RWPE1 (cell line): ENCODE measurements at regions not wholly inside any gene's neighbourhood (a gene's known extent, or its start where the extent isn't known, plus 50 kb on each side); places are given as distances from the start of the nearest gene placed in this dataset.
"Not testable (repeated sequence)": the region's sequence is repeated elsewhere in the genome, so short reads cannot be mapped to it uniquely, and the experiment has no call there.

Source experiments
- CTCF ChIA-PET: fragments of 350-600 bp; sonication (Branson Sonifier 250); formaldehyde crosslinking; extraction: SDS; loops from one replicate; lab custom pipeline; 2021; lab: Yijun Ruan, JAX
- POLR2A ChIA-PET: fragments of 400-600 bp; formaldehyde crosslinking; extraction: SDS; loops from one replicate; lab custom pipeline; 2020; ENCODE audit warnings: antibody characterized with exemption; ENCODE audit not compliant: low non-redundant PET; lab: Yijun Ruan, JAX
- DNase-seq: peaks from one replicate; pipeline ENCODE4 v3.0.0; 2012; ENCODE audit warnings: low spot score
- H3K27ac ChIP-seq: fragments of 450-650 bp; 2 replicates; pipeline ENCODE4 v1.5.1; 2017
- TF ChIP-seq, protein P1 (sequence below): fragments of 450-650 bp; conservative IDR thresholded peaks from 2 replicates; pipeline ENCODE4 v1.5.1; 2017; ENCODE audit warnings: low read depth, mild to moderate bottlenecking

- DNase-seq: peak; percentile 38
- H3K27ac ChIP-seq: peak overlapping the region; percentile 65
- CTCF ChIA-PET: no interaction called here
- POLR2A ChIA-PET: no interaction called here
- TF ChIP-seq, protein P1, sequence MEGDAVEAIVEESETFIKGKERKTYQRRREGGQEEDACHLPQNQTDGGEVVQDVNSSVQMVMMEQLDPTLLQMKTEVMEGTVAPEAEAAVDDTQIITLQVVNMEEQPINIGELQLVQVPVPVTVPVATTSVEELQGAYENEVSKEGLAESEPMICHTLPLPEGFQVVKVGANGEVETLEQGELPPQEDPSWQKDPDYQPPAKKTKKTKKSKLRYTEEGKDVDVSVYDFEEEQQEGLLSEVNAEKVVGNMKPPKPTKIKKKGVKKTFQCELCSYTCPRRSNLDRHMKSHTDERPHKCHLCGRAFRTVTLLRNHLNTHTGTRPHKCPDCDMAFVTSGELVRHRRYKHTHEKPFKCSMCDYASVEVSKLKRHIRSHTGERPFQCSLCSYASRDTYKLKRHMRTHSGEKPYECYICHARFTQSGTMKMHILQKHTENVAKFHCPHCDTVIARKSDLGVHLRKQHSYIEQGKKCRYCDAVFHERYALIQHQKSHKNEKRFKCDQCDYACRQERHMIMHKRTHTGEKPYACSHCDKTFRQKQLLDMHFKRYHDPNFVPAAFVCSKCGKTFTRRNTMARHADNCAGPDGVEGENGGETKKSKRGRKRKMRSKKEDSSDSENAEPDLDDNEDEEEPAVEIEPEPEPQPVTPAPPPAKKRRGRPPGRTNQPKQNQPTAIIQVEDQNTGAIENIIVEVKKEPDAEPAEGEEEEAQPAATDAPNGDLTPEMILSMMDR: no peak
Measured at GRCh38 chr16:85204242-85205010, 92.2 kb upstream of the CIBAR2 start.

DNA sequence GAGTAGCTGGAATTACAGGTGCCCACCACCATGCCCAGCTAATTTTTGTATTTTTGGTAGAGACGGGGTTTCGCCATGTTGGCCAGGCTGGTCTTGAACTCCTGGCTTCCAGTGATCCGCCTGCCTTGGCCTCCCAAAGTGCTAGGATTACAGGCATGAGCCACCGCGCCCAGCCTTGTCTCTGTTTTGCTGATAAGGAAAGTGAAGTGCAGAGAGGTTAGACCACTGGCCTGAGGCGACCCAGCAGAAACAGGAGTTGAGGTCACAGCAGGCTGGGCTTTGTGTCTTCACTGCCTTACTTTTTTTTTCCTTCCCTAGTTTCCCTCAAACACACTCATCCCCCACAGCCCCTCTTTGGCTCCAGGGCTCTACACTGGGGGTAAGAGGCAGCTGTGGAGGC is 93.0 kb upstream of the CIBAR2 start:
- DNase-seq, POLR2A ChIA-PET: not testable (repeated sequence)
- CTCF ChIA-PET: interaction anchor here (0.7 to 0.8 kb wide), 2 partner anchors 40 to 160 kb away, joined by 3 read pairs; no protein-coding TSS in a partner anchor
- 0 out of 2 replicates have a peak overlapping the region, but pooled peaks have one; percentile 65 for H3K27ac ChIP-seq

DNA sequence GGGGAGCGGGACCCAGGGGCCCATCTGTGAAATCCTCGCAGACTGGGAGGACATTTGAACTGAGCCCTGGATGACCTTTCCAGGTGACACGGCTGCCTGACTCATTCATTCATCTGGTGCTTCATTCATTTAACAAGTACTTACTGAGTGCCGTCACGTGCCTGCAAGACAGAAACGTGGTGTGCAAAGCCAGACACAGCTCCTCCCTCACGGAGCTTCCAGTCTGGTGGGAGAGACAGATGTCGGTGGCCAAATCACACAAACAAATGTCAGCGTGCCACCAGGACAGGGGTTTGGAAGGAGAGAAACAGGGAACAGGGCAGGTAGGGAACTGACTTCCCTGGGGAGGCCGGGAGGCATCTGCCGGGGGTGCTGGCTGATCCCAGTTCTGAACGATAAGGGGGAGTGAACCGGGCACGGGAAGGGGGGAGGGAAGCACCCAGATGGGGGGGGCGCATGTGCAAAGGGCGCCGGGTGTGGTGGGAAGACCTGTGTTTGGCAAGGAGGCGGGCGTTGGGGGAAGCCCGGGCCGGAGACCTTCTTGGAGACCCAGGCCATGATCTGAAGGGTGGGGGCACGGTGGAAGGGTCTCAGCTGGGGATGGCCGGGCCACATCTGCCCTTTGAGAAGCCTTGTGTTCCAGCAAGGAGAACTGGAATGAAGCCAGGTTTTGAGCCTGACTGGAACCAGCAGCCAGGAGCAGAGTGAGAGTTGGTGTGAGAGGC is 93.6 kb upstream of the CIBAR2 start:
- peak; percentile 50 for DNase-seq
- TF ChIP-seq, protein P1: no peak
- ChIA-PET POLR2A (interaction anchor here (0.6 kb wide), 1 partner anchor 35 kb away, joined by 4 read pairs; no protein-coding TSS in a partner anchor), CTCF (interaction anchor here (0.8 kb wide), 1 partner anchor 39 kb away, joined by 3 read pairs; no protein-coding TSS in a partner anchor)
- H3K27ac ChIP-seq: no peak overlapping the region

DNA sequence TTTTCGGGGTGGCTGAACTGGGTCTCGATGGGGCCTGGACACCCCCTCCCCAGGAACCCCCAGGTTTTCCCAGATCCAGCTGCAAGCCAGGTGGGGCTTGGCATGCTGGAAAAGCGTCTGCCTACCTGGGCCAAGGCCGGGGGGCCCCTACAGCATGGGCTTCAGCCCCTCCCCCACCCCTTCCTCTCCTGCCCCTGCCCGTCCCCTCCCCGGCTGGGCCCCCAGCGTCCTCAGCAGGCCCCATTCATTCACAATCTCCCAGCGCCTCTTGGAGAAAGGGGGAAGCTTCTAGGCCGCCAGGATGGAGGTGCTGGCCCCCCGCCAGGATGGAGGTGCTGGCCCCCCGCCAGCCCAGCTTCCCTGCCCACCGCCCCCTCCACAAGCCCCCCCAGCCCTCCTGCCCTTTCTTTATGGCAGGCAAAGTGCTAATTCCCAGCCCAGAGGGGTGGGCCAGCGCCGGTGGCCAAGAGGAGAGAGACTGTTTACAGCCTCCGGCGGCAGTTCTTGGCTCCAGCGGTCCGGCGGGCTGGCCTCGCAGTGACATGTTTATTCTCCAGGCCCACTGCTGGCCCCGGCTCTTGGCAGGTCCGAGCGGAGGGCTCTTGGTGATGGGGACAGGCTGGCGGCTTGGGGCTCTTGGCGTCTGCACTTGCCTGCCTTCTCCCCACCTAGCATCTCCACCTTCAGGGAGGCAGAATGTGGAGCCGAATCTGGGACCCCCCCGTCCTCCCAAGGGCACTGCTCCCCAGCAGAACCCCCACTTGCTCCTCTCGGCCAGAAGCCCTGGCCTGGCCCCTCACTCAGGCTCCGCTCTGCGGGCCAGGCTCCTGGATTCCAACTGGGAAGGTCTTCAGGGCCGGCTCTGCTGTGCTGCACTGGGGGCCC is 94.4 kb upstream of the CIBAR2 start:
- no peak overlapping the region for H3K27ac ChIP-seq
- TF ChIP-seq, protein P1: no peak
- CTCF ChIA-PET: no interaction called here
- POLR2A ChIA-PET: no interaction called here
- no peak for DNase-seq

DNA sequence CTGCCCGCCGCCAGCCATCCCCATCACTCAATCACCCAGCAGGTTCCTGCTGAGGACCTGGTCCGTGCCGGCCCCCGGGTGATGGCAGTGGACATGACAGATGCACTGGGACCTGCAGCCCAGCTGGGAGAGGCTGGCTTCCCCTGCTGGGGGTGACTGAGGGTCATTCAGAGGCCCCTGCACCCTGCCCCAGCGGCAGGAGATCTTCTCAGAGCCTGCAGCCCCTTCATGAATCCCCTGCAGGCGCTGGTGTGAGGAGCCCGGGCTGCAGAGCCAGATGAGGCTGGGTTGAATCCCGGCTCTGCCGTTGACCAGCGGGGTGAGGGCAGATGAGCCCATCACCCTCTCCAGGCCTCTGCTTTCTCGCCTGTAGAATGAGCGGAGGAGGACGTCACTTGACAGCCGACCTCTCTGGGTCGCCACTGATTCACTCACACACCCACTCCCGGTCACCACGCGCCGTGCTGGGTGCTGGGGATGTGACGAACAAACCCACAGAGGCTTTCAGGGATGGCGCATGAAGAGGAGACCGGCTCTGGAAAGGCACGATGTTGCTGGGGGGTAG is 95.2 kb upstream of the CIBAR2 start:
- no peak overlapping the region for H3K27ac ChIP-seq
- TF ChIP-seq, protein P1: no peak
- CTCF ChIA-PET: no interaction called here
- POLR2A ChIA-PET: no interaction called here
- DNase-seq: no peak

DNA sequence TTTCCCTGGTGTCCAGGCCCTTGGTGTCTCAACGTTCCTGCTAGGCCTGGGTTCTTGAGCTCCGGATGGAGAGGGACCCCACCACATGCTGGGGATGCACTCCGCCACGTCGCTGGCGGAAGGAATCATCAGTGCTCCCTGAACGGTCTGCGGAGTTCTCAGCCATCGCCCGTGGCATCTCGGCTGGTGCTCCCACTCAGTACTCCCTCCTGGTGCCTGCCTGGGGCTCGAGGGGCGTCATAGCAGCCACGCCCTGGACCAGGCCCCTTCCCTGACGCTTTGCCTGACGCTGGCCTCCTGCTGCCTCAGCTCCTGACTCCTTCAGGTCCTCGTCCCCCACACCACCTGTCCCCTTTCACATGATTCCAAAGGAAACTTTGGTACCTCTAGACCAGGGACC is 95.9 kb upstream of the CIBAR2 start:
- no peak for DNase-seq
- POLR2A ChIA-PET: no interaction called here
- TF ChIP-seq, protein P1: no peak
- H3K27ac ChIP-seq: no peak overlapping the region
- CTCF ChIA-PET: interaction anchor here (0.6 kb wide), 1 partner anchor 74 kb away, joined by 3 read pairs; no protein-coding TSS in a partner anchor
